ENCODE measurements at regions not wholly inside any gene's neighbourhood (a gene's known extent, or its start where the extent isn't known, plus 50 kb on each side); places are given as distances from the start of the nearest gene placed in this dataset.

- CTCF ChIA-PET: interaction anchor here (0.6 to 1.3 kb wide), 9 partner anchors 9 to 298 kb away, joined by 3 to 11 read pairs (median 3); no protein-coding TSS in a partner anchor
- Mint-ChIP-seq H3K4me3 (no peak overlapping the region), H3K27ac (no peak overlapping the region), H3K27me3 (ENCODE audit: low read depth) (peaks cover 3% of the 10 kb centered on the region), H3K36me3 (peaks cover 28% of the 10 kb centered on the region), H3K4me1 (no peaks in the 10 kb centered on the region), H3K9me3 (peaks cover 40% of the 10 kb centered on the region)
- TF ChIP-seq, protein P1, sequence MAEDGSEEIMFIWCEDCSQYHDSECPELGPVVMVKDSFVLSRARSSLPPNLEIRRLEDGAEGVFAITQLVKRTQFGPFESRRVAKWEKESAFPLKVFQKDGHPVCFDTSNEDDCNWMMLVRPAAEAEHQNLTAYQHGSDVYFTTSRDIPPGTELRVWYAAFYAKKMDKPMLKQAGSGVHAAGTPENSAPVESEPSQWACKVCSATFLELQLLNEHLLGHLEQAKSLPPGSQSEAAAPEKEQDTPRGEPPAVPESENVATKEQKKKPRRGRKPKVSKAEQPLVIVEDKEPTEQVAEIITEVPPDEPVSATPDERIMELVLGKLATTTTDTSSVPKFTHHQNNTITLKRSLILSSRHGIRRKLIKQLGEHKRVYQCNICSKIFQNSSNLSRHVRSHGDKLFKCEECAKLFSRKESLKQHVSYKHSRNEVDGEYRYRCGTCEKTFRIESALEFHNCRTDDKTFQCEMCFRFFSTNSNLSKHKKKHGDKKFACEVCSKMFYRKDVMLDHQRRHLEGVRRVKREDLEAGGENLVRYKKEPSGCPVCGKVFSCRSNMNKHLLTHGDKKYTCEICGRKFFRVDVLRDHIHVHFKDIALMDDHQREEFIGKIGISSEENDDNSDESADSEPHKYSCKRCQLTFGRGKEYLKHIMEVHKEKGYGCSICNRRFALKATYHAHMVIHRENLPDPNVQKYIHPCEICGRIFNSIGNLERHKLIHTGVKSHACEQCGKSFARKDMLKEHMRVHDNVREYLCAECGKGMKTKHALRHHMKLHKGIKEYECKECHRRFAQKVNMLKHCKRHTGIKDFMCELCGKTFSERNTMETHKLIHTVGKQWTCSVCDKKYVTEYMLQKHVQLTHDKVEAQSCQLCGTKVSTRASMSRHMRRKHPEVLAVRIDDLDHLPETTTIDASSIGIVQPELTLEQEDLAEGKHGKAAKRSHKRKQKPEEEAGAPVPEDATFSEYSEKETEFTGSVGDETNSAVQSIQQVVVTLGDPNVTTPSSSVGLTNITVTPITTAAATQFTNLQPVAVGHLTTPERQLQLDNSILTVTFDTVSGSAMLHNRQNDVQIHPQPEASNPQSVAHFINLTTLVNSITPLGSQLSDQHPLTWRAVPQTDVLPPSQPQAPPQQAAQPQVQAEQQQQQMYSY (CRISPR knock-in tag; IDR thresholded peaks at IDR 0.05): peak; percentile 54; the same call in 1 of the 2 replicates
- peak; percentile 70 for TF ChIP-seq CTCF (IDR thresholded peaks at IDR 0.05)
- TF ChIP-seq TCF7 (CRISPR knock-in tag; IDR thresholded peaks at IDR 0.05; ENCODE audit: low read depth): no peak
- DNase-seq (ENCODE audit: low spot score) (peak; percentile 64), ATAC-seq (peak; percentile 90)
- POLR2A ChIA-PET: no interaction called here
Measured at GRCh38 chr12:127381043-127381668, 885.8 kb upstream of the TMEM132C start.

DNA sequence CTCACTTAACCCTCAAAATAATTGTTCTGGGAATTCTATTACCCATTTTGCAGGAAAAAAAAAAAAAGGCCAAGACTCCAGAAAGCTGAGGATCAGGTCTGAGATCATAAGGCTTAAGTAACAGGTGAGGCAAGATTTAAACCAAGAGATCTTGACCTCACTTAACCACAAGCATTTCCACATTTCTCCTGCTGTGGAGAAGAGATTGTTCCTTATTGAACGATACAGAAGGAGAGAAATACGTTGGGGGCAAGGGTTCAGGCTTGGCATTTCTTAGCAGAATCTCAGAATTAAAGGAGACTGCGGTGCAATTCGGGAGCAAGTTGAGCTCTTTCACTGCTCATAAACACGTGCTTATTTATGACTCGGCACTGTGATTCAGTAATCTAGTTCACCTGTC lies 885.3 kb upstream of the TMEM132C start:
- DNase-seq (ENCODE audit: low spot score) (no peak), ATAC-seq (no peak)
- Mint-ChIP-seq H3K36me3 (peaks cover 31% of the 10 kb centered on the region), H3K27me3 (ENCODE audit: low read depth) (peaks cover 3% of the 10 kb centered on the region), H3K9me3 (peaks cover 45% of the 10 kb centered on the region), H3K4me1 (no peaks in the 10 kb centered on the region), H3K4me3 (no peak overlapping the region), H3K27ac (no peak overlapping the region)
- ChIA-PET CTCF (interaction anchor here (0.6 to 1.3 kb wide), 9 partner anchors 8 to 299 kb away, joined by 3 to 11 read pairs (median 3); no protein-coding TSS in a partner anchor), POLR2A (no interaction called here)
- TF ChIP-seq, protein P2, sequence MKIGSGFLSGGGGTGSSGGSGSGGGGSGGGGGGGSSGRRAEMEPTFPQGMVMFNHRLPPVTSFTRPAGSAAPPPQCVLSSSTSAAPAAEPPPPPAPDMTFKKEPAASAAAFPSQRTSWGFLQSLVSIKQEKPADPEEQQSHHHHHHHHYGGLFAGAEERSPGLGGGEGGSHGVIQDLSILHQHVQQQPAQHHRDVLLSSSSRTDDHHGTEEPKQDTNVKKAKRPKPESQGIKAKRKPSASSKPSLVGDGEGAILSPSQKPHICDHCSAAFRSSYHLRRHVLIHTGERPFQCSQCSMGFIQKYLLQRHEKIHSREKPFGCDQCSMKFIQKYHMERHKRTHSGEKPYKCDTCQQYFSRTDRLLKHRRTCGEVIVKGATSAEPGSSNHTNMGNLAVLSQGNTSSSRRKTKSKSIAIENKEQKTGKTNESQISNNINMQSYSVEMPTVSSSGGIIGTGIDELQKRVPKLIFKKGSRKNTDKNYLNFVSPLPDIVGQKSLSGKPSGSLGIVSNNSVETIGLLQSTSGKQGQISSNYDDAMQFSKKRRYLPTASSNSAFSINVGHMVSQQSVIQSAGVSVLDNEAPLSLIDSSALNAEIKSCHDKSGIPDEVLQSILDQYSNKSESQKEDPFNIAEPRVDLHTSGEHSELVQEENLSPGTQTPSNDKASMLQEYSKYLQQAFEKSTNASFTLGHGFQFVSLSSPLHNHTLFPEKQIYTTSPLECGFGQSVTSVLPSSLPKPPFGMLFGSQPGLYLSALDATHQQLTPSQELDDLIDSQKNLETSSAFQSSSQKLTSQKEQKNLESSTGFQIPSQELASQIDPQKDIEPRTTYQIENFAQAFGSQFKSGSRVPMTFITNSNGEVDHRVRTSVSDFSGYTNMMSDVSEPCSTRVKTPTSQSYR (CRISPR knock-in tag; IDR thresholded peaks at IDR 0.05): no peak
- TF ChIP-seq, protein P3, sequence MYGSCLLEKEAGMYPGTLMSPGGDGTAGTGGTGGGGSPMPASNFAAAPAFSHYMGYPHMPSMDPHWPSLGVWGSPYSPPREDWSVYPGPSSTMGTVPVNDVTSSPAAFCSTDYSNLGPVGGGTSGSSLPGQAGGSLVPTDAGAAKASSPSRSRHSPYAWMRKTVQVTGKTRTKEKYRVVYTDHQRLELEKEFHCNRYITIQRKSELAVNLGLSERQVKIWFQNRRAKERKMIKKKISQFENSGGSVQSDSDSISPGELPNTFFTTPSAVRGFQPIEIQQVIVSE (CRISPR knock-in tag; IDR thresholded peaks at IDR 0.05; ENCODE audit: borderline replicate concordance): no peak
- no peak for TF ChIP-seq ZNF416 (CRISPR knock-in tag; IDR thresholded peaks at IDR 0.05)
- no peak for TF ChIP-seq ZNF138 (CRISPR knock-in tag; conservative IDR thresholded peaks at IDR 0.05)
- TF ChIP-seq MXD4 (CRISPR knock-in tag; IDR thresholded peaks at IDR 0.05; ENCODE audit: borderline replicate concordance): no peak
- no peak for TF ChIP-seq NR1H2 (CRISPR knock-in tag; IDR thresholded peaks at IDR 0.05)
- TF ChIP-seq, protein P4, sequence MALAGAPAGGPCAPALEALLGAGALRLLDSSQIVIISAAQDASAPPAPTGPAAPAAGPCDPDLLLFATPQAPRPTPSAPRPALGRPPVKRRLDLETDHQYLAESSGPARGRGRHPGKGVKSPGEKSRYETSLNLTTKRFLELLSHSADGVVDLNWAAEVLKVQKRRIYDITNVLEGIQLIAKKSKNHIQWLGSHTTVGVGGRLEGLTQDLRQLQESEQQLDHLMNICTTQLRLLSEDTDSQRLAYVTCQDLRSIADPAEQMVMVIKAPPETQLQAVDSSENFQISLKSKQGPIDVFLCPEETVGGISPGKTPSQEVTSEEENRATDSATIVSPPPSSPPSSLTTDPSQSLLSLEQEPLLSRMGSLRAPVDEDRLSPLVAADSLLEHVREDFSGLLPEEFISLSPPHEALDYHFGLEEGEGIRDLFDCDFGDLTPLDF (CRISPR knock-in tag; IDR thresholded peaks at IDR 0.05): no peak
- no peak for TF ChIP-seq ZBTB43 (CRISPR knock-in tag; IDR thresholded peaks at IDR 0.05)
- no peak for TF ChIP-seq ATF3 (CRISPR knock-in tag; conservative IDR thresholded peaks at IDR 0.05)
- no peak for TF ChIP-seq GRHL2 (CRISPR knock-in tag; IDR thresholded peaks at IDR 0.05; ENCODE audit: insufficient replicate concordance, severe bottlenecking)
- TF ChIP-seq JUN (CRISPR knock-in tag; IDR thresholded peaks at IDR 0.05): no peak
